M059J (cell line): ENCODE measurements at regions not wholly inside any gene's neighbourhood (a gene's known extent, or its start where the extent isn't known, plus 50 kb on each side); places are given as distances from the start of the nearest gene placed in this dataset.

ENCODE experiments used
- DNase-seq: peaks from one replicate; pipeline ENCODE4 v3.0.0-alpha.2; 2012; ENCODE audit warnings: low read depth

DNA sequence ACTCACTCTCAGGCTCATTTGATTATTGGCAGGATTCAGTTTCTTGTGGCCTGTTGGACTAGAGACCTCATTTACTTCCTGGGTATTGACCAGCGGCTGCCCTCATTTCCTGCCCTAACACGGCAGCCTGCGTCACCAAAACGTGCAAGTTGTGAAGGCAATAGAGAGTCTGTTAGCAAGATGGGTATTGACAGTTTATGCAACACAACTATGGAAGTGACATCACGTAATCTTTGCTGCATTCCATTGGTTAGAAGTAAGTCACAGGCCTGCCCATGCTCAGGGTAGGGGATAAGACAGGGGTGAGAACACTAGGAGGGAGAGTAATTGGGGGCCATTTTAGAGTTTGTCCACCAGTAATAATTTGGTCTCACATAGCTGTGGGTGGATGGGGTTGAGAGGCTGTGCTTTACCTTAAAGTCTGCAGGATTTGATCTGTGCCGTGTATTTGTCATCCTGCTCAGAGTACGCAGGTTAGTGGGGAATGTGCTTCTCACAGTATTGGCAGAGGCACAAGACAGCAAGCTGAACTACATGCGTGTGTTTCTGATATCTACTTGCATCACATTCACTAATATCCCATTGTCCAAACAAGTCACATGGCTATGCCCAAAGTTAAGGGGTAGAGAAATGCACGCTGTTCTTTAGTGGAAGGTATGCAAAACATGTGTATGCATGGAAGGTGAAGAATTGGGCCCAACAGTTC is 83.3 kb downstream of the EDEM1 start:
- DNase-seq, result no peak

GRCh38 chr3:5271372-5271683 is 83.8 kb downstream of the EDEM1 start:
- no peak for DNase-seq

DNA sequence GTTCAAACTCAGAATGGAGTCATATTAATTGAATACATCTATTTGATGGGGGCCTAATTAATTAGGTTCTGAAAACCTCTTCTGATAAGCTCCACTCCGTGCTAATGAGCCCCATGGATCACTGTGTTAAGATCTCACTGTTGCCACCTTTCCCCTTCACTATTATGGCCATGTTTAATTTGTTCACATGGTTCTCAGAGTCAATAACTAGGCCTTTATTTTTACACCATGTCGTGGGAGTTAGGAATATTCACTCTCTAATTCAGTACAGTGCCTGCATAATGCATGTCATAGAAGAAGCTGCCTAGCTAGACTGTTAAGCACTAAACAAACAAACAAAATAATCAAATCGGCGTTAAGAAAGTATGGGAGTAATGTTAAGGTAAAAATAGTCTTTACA is 84.9 kb downstream of the EDEM1 start:
- DNase-seq, result no peak

DNA sequence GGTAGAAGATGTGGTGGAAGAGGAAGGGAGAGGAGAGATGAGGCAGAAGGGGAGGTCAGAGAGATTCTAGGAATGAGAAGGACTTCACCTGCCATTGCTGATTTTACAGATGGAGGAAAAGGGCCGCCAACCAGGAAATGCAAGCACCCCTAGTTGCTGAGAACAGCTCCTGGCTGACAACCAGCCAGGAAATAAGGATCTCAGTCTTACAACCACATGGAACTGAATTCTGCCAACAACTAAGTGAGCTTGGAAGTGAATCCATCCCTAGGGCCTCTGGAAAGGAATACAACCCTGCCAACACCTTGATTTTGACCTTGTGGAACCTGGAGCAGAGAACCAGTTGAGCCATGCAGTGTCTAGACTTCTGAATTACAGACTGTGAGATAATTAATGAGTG is 86.6 kb downstream of the EDEM1 start:
- DNase-seq, result no peak

DNA sequence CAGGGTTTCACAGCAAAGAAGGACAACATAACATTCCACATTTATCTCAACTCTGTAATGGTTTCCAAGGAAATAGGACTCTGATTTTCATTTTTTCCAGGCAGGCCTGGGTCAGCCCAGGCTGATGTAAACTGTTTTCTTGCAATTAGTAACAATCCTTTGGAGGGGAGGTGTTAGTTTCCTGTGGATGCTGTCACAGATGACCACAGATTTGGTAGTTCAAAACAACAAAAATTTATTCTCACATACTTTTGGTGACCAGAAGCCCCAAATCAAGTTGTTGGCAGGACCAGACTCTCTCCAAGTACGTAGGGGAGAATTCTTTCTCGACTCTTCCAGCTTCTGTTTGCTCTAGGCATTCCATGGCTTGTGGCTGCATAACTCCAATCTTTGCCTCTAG is 88.0 kb downstream of the EDEM1 start:
- peak; percentile 26 for DNase-seq

DNA sequence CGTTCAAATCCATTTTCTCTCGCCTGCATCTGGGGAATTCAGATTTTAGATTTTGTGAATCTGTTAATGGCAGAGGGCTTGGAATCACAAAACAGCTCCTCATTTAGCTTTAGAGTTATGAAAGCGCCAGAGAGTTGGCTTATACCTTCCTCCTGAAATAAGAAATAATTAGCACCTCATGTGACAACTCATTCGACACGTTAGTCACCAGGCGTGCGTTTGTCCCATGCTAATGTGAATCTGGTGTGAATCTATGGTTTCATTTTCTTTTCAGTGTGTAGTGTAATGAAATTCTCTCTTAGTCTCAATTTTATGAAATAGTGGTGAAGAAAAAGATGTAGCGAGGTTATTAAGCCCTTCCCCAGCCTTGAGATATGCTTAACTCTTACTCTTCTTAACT is 89.4 kb downstream of the EDEM1 start:
- no peak for DNase-seq

- no peak for DNase-seq
These were observed 90.2 kb downstream of the EDEM1 start for GRCh38 chr3:5277612-5278236.

DNA sequence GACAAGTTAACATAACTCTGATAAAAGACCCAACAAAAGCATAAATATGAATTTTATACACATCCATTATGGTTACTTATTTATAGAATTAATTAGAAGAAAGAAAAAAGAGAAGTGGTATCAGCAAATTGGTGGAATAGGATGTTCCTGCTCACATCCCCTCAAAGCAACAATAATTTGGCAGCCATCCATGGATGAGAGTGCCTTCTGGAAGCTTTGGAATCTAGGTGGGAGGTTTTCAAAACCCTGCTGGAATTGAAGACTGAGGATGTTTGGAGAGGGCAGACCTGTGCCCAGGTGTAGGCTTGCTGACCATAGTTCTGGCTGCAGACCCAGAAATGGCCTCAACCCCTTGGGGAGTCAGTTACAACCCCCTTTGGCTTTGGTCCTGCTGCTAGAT is 91.2 kb downstream of the EDEM1 start:
- no peak for DNase-seq

DNA sequence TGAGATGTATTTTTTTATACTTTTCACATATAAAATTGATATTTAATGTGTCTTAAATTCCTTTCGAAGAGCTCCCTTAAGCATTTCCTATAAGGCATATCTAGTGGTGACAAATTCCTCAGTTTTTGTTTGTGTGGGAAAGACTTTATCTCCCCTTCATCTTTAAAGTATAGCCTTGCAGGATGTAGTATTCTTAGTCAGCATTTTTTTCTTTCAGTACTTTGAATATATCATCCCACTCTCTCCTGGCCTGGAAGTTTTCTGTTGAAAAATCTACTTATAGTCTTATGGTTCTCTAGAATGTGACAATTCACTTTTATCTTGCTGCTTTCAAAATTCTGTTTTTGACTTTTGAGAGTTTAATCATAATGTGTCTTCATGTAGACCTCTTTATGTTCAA is 95.2 kb downstream of the EDEM1 start:
- DNase-seq, result no peak

DNA sequence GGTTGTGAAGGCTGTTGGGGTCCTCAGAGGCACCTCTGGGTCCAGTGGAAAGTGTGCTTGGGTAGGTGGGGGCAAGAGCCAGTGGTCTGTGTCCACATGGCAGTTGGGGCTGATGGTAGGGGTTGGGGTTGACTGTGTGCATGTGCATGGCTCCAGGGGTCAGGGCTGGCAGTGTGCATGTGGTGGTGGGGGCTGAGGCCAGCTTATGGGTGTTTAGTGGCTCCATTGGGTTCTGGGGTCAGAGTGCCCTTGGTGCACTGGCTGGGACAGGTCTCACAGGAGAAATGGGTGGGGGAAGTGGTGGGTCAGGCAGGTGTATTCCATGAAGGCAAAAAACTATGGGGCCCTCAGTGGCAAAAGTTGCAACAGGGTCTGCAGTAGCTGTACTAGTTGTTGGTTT is 97.9 kb downstream of the EDEM1 start:
- DNase-seq, result no peak

DNA sequence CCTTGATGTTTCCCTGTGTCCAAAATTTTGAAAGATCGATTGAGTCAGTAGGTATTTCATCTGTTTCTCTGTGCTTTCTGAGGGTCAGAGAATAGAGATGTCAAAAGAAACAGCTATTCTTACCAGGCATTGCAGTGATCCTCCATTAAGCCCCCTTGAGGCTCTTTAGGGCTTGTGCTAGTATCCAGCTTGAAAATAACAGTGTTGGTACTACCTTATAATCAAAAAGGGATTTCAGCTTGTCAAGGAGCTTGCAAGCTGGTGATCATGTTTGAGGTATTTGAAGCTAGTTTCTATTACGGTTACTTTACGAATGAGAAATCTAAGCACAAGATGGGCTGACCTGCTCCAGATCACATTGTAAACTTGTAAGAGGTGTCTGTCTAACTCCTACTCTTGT is 103.4 kb downstream of the EDEM1 start:
- no peak for DNase-seq

GRCh38 chr3:5292512-5292911 is 105.0 kb downstream of the EDEM1 start:
- no peak for DNase-seq

- DNase-seq, result no peak
These were observed 105.7 kb downstream of the EDEM1 start for GRCh38 chr3:5293207-5293606.

GRCh38 chr3:5294356-5294755 is 106.8 kb downstream of the EDEM1 start:
- DNase-seq, result peak; percentile 39

DNA sequence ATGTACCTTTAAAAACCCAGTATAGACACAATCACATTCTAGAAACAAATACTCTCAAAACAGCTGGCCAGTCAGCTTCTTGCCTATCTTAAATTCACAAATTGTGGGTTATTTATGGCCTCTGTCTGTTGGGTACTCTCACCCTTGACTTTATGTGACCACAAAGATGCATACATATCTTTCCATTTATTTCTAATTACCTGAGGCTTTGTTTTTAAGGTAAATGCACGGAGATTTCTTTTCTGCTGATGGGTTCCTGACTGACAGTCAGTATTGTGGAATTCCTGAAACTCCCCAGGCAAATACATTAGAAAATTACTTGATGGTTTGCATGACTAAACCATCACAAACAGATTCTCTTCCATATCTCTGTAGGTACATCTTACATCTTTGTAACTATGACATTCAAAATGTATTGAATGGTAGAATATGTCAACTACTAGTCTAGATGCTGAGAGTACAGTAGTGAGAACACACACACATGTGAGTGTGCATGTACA is 107.7 kb downstream of the EDEM1 start:
- DNase-seq, result no peak

DNA sequence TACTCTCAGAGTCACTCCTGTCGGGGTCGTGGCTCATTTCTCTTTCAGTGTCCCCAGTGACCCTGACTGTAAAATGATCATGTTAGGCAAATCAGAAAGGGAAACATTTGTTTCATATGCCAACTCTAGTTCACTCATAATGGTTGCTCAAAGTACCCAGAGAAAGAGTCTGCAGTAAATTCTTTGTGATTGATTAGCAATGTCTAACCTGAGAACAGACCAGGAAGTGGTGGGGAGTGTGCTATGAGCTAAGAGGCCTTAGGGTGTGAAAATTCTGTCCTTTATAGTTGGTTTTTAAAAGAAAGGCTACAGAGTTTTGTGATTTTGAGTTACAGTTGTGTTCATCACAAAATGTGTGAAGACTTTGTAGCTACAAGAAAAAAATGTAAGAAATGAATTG is 108.9 kb downstream of the EDEM1 start:
- DNase-seq, result no peak

- DNase-seq, result no peak
These were observed 110.4 kb downstream of the EDEM1 start for GRCh38 chr3:5297895-5298294.

DNA sequence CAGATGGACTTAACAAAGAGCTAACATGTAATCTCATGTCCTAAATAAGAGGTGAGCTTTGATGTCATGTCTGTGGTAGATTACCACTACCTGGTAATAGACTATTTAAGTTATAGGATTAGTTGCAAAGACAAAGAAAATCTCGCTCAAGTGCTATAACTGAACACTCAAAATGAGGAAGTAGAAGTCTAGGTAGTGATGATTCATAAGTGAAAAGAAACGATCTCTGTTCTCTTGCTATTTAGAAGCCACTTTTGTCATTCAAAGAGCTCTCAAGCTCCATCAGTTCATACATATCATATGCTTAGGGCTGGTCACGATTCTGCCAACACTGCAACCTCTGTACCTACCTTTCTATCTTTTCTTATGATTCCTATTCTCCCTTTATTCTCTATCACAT is 110.9 kb downstream of the EDEM1 start:
- no peak for DNase-seq

- no peak for DNase-seq
These were observed 111.7 kb downstream of the EDEM1 start for GRCh38 chr3:5299161-5299560.

- no peak for DNase-seq
These were observed 113.1 kb downstream of the EDEM1 start for GRCh38 chr3:5300638-5301037.

- no peak for DNase-seq
These were observed 114.3 kb downstream of the EDEM1 start for GRCh38 chr3:5301651-5302297.

DNA sequence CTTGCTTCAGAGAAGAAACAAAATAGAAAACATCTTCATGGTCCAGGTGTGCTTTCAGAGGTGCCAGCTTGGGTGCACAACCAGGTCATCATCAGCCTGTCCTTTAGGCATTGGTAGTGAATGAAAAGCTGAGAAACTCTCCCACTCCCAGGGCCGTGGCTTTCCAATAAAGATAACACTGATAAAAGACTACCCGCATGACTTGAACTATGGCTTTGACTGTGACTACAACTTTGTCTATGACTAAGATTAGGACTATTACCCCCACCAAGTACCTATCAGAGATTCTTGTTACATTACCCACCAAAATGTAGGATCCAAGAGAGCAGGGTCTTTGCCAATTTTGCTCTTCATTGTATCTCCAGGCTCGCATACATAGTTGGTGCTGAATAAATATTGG is 115.2 kb downstream of the EDEM1 start:
- no peak for DNase-seq

DNA sequence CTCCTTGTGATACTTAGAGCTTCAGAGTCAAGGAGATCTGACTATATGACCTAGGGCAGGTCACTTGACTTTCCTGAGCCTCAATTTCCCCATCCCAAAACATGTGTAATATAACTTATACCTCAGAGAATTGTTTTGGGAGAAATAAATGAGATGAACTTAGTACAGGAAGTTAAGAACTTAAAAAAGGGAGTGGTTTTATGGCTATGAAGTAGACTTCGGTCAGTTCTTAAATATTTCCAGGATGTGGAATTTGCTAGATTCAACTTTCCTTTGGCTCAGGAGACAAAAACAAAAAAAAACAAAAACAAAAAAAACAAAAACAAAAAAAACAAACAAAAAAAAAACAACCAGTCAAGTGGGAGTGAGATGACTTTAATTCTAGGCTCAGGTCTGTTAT is 116.7 kb downstream of the EDEM1 start:
- DNase-seq, result no peak
